Breast epithelium (tissue), 4 donors: ENCODE measurements at regions not wholly inside any gene's neighbourhood (a gene's known extent, or its start where the extent isn't known, plus 50 kb on each side); places are given as distances from the start of the nearest gene placed in this dataset.

Experiments
- DNase-seq, 2 donors: peaks; one replicate each; pipeline ENCODE4 v3.0.0-alpha.2; 2019; ENCODE audit warnings: low spot score in 2 of 2
- H3K27ac ChIP-seq, 2 donors: fragments of 200-600 bp; sonication (generic) in 1 of 2; one replicate each; pipeline ENCODE4 v1.5.1; 2016 to 2019; ENCODE audit warnings: mild to moderate bottlenecking in 1 of 2
- H3K27me3 ChIP-seq, 2 donors: fragments of 200-600 bp; sonication (generic) in 1 of 2; one replicate each; pipeline versions ENCODE4 v1.5.1 to v1.6.0; 2017 to 2019; ENCODE audit warnings: control low read depth in 1 of 2, mild to moderate bottlenecking in 1 of 2
- H3K36me3 ChIP-seq: fragments of 200-600 bp; one replicate; pipeline ENCODE4 v1.5.1; 2019
- H3K4me1 ChIP-seq, 2 donors: fragments of 200-600 bp; sonication (generic); one replicate each; pipeline ENCODE4 v1.5.1; 2016 to 2019; ENCODE audit warnings: control low read depth in 1 of 2
- H3K4me3 ChIP-seq, 3 donors: fragments of 200-600 bp; sonication (generic); 1 replicate in 2 of 3; 2 replicates in 1 of 3; pipeline ENCODE4 v1.5.1; 2016 to 2019; ENCODE audit warnings: mild to moderate bottlenecking in 3 of 3, moderate library complexity in 2 of 3
- H3K9me3 ChIP-seq, 2 donors: fragments of 200-600 bp; sonication (generic) in 1 of 2; one replicate each; pipeline ENCODE4 v1.5.1; 2016 to 2019; ENCODE audit warnings: control low read depth in 1 of 2
- CTCF ChIP-seq, 3 donors: fragments of 450-650 bp; IDR thresholded peaks; one replicate each; pipeline ENCODE4 v1.5.1; 2016 to 2017; ENCODE audit warnings: antibody characterized with exemption in 3 of 3, mild to moderate bottlenecking in 3 of 3, moderate library complexity in 3 of 3
- POLR2A ChIP-seq: fragments of 450-650 bp; IDR thresholded peaks from one replicate; pipeline ENCODE4 v1.6.1; 2016; ENCODE audit warnings: antibody characterized with exemption, mild to moderate bottlenecking, moderate library complexity
- POLR2AphosphoS5 ChIP-seq, 3 donors: sonication (generic); formaldehyde crosslinking; IDR thresholded peaks; one replicate each; pipeline ENCODE4 v1.6.1; 2017; ENCODE audit warnings: antibody characterized with exemption in 3 of 3
- intact Hi-C: fragments of 100-400 bp; cut with DNase I; formaldehyde crosslinking; loops from one replicate; pipeline ENCODE4 v1.15.1; 2023; ENCODE audit warnings: low total_unique reads

GRCh38 chr7:88515301-88515700 lies 208.6 kb upstream of the STEAP4 start:
- no peak overlapping the region for H3K4me3 ChIP-seq
- intact Hi-C loops: no loop called here
- no peaks in the 10 kb centered on the region for H3K4me1 ChIP-seq
- peaks cover 0 to 6% of the 10 kb centered on the region in 2 donors for H3K9me3 ChIP-seq
- H3K36me3 ChIP-seq: no peaks in the 10 kb centered on the region
- no peak for TF ChIP-seq CTCF (IDR thresholded peaks at IDR 0.05)
- no peak for TF ChIP-seq POLR2AphosphoS5 (IDR thresholded peaks at IDR 0.05)
- no peak for TF ChIP-seq POLR2A
- no peaks in the 10 kb centered on the region for H3K27me3 ChIP-seq
- no peak for DNase-seq
- no peak overlapping the region for H3K27ac ChIP-seq

GRCh38 chr7:88509341-88509740 lies 202.6 kb upstream of the STEAP4 start:
- TF ChIP-seq POLR2AphosphoS5 (IDR thresholded peaks at IDR 0.05) (no peak), CTCF (IDR thresholded peaks at IDR 0.05) (no peak), POLR2A (no peak)
- Histone ChIP-seq H3K4me3 (no peak overlapping the region), H3K4me1 (no peaks in the 10 kb centered on the region), H3K9me3 (peaks cover 0 to 6% of the 10 kb centered on the region in 2 donors), H3K36me3 (no peaks in the 10 kb centered on the region), H3K27ac (no peak overlapping the region), H3K27me3 (no peaks in the 10 kb centered on the region)
- DNase-seq: no peak
- intact Hi-C loops: no loop called here

- H3K4me3 ChIP-seq: no peak overlapping the region
- H3K9me3 ChIP-seq: no peaks in the 10 kb centered on the region
- no peaks in the 10 kb centered on the region for H3K4me1 ChIP-seq
- no peak overlapping the region for H3K27ac ChIP-seq
- DNase-seq: no peak
- H3K27me3 ChIP-seq: no peaks in the 10 kb centered on the region
- intact Hi-C loops: no loop called here
- TF ChIP-seq POLR2A: no peak
- TF ChIP-seq CTCF (IDR thresholded peaks at IDR 0.05): no peak
- no peak for TF ChIP-seq POLR2AphosphoS5 (IDR thresholded peaks at IDR 0.05)
- H3K36me3 ChIP-seq: no peaks in the 10 kb centered on the region
Observed at GRCh38 chr7:88500131-88500530, 193.4 kb upstream of the STEAP4 start.

- Histone ChIP-seq H3K4me1 (no peaks in the 10 kb centered on the region), H3K36me3 (no peaks in the 10 kb centered on the region), H3K4me3 (no peak overlapping the region), H3K27ac (no peak overlapping the region), H3K27me3 (no peaks in the 10 kb centered on the region), H3K9me3 (no peaks in the 10 kb centered on the region)
- intact Hi-C loops: no loop called here
- TF ChIP-seq POLR2A (no peak), POLR2AphosphoS5 (IDR thresholded peaks at IDR 0.05) (no peak), CTCF (IDR thresholded peaks at IDR 0.05) (no peak)
- no peak for DNase-seq
Observed at GRCh38 chr7:88495881-88496725, 189.4 kb upstream of the STEAP4 start.

GRCh38 chr7:88492153-88492552 lies 185.5 kb upstream of the STEAP4 start:
- no peak overlapping the region for H3K4me3 ChIP-seq
- H3K27me3 ChIP-seq: no peaks in the 10 kb centered on the region
- H3K36me3 ChIP-seq: no peaks in the 10 kb centered on the region
- intact Hi-C loops: no loop called here
- no peaks in the 10 kb centered on the region for H3K4me1 ChIP-seq
- TF ChIP-seq POLR2A (no peak), CTCF (IDR thresholded peaks at IDR 0.05) (no peak), POLR2AphosphoS5 (IDR thresholded peaks at IDR 0.05) (no peak)
- H3K9me3 ChIP-seq: no peaks in the 10 kb centered on the region
- no peak for DNase-seq
- H3K27ac ChIP-seq: no peak overlapping the region
